Transverse colon (tissue), 4 donors: ENCODE measurements at regions not wholly inside any gene's neighbourhood (a gene's known extent, or its start where the extent isn't known, plus 50 kb on each side); places are given as distances from the start of the nearest gene placed in this dataset.

Source experiments
- CTCF ChIP-seq, 5 experiments: fragments of 200-600 bp in 3 of 5; fragments of 450-650 bp in 2 of 5; sonication (generic) in 3 of 5; IDR thresholded peaks; 1 replicate in 2 of 5; 2 replicates in 3 of 5; pipeline ENCODE4 v1.5.1; 2016 to 2017; ENCODE audit warnings: antibody characterized with exemption in 5 of 5, inconsistent platforms in 3 of 5, mild to moderate bottlenecking in 2 of 5, moderate library complexity in 1 of 5
- EP300 ChIP-seq: sonication (generic); formaldehyde crosslinking; IDR thresholded peaks from one replicate; pipeline ENCODE4 v1.6.1; 2017; ENCODE audit warnings: antibody characterized with exemption, low read depth
- POLR2AphosphoS5 ChIP-seq, 3 donors: sonication (generic); formaldehyde crosslinking; IDR thresholded peaks; one replicate each; pipeline ENCODE4 v1.6.1; 2016; ENCODE audit warnings: antibody characterized with exemption in 3 of 3

- TF ChIP-seq POLR2AphosphoS5 (IDR thresholded peaks at IDR 0.05) (no peak), CTCF (IDR thresholded peaks at IDR 0.05) (no peak), EP300 (no peak)
Observed at GRCh38 chr7:25430200-25430931, 202.1 kb upstream of the NPVF start.
